ENCODE measurements at regions not wholly inside any gene's neighbourhood (a gene's known extent, or its start where the extent isn't known, plus 50 kb on each side); places are given as distances from the start of the nearest gene placed in this dataset.

- no peaks in the 10 kb centered on the region for H3K9me3 Mint-ChIP-seq
- no peak overlapping the region for H3K4me3 Mint-ChIP-seq
- no peaks in the 10 kb centered on the region for H3K27me3 Mint-ChIP-seq
- ChIA-PET POLR2A (no interaction called here), CTCF (no interaction called here)
- H3K4me1 Mint-ChIP-seq: no peaks in the 10 kb centered on the region
- DNase-seq: no peak
- no peak overlapping the region for H3K27ac Mint-ChIP-seq
- H3K36me3 Mint-ChIP-seq (ENCODE audit: low read depth): no peaks in the 10 kb centered on the region
Measured at GRCh38 chr7:79593866-79594301, 140.4 kb upstream of the MAGI2 start.

DNA sequence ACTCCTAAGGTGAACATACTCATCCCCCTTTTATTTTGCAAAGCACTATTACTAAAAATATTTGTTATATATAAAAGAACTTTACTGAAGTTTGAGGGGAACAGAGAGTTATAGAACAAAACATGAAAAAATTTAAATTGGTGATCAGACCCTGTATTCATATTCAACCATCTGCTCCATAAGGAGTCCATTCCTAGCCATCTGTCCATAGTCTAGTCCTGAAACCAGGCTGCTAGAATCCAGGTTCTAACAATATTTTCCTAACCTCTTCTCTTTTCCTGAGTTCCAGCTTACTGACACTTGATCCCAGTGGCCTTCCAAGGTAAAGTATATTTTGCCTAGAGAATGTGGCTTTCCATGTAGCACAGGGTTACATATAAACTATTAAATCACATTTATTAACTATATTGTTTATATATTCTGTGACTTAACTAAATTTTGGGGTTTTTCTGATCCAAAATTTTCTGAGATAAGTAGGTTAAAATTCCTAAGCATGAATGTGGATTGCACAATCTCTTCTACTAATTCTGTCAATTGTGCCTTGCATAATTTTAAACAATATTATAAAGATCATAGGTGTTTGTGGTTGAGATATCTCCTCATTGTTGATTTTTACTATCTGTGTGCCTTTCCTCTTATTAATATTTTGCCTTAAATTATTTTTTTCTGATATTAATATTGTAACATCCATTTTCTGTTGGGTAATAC is 137.6 kb upstream of the MAGI2 start:
- no peak overlapping the region for H3K4me3 Mint-ChIP-seq
- H3K27ac Mint-ChIP-seq: no peak overlapping the region
- H3K4me1 Mint-ChIP-seq: no peaks in the 10 kb centered on the region
- no peak for DNase-seq
- ChIA-PET CTCF (no interaction called here), POLR2A (no interaction called here)
- H3K9me3 Mint-ChIP-seq: no peaks in the 10 kb centered on the region
- H3K36me3 Mint-ChIP-seq (ENCODE audit: low read depth): no peaks in the 10 kb centered on the region
- no peaks in the 10 kb centered on the region for H3K27me3 Mint-ChIP-seq

DNA sequence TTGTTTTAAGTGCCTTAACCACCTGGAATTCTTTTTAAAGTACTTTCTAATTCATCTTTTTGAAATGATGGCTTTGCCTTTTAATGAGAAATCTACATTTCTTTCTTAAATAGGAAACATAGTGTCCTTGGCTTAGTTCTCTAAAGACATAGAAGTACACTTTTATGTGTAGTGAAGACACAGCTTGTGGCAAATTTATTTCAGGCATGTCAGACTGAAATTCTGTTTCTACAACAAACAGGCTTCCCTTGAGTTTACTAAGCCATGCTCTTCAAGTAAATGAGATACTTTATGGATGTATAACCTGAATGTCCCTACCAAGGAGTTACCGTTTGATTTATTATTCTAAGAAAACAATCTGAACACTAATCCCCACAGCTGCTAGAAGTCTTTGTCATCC is 136.9 kb upstream of the MAGI2 start:
- DNase-seq: no peak
- Mint-ChIP-seq H3K27ac (no peak overlapping the region), H3K4me1 (no peaks in the 10 kb centered on the region), H3K4me3 (no peak overlapping the region), H3K9me3 (no peaks in the 10 kb centered on the region), H3K27me3 (no peaks in the 10 kb centered on the region), H3K36me3 (ENCODE audit: low read depth) (no peaks in the 10 kb centered on the region)
- ChIA-PET CTCF (no interaction called here), POLR2A (no interaction called here)

- no peaks in the 10 kb centered on the region for H3K9me3 Mint-ChIP-seq
- H3K27ac Mint-ChIP-seq: no peak overlapping the region
- H3K4me1 Mint-ChIP-seq: no peaks in the 10 kb centered on the region
- no peak overlapping the region for H3K4me3 Mint-ChIP-seq
- no peaks in the 10 kb centered on the region for H3K36me3 Mint-ChIP-seq (ENCODE audit: low read depth)
- no peak for DNase-seq
- POLR2A ChIA-PET: no interaction called here
- no peaks in the 10 kb centered on the region for H3K27me3 Mint-ChIP-seq
- CTCF ChIA-PET: no interaction called here
Measured at GRCh38 chr7:79570903-79571302, 117.4 kb upstream of the MAGI2 start.

- POLR2A ChIA-PET: no interaction called here
- no peak overlapping the region for H3K4me3 Mint-ChIP-seq
- no peaks in the 10 kb centered on the region for H3K9me3 Mint-ChIP-seq
- H3K27me3 Mint-ChIP-seq: no peaks in the 10 kb centered on the region
- H3K36me3 Mint-ChIP-seq (ENCODE audit: low read depth): no peaks in the 10 kb centered on the region
- CTCF ChIA-PET: no interaction called here
- DNase-seq: no peak
- no peaks in the 10 kb centered on the region for H3K4me1 Mint-ChIP-seq
- no peak overlapping the region for H3K27ac Mint-ChIP-seq
Measured at GRCh38 chr7:79563821-79564522, 110.5 kb upstream of the MAGI2 start.

DNA sequence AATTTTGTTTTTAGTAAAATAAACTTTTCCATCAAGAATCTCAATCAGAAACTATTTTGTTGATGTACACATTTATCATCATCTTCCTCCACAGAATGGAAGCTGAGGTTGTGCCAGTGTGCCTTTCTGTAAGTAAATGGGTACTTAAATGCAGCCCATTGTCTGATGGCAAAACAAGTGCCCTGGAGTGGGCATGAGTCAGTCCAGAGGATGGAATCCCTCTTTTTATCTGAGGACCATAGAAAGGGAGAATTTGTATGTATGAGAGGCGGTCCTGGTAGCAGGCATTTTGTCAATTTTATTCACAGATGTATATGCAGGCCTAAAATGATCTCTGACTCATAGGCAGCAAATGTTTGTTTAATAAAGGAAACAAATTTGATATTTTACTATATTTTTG is 102.1 kb upstream of the MAGI2 start:
- no peak overlapping the region for H3K27ac Mint-ChIP-seq
- ChIA-PET POLR2A (no interaction called here), CTCF (no interaction called here)
- H3K36me3 Mint-ChIP-seq (ENCODE audit: low read depth): no peaks in the 10 kb centered on the region
- no peaks in the 10 kb centered on the region for H3K27me3 Mint-ChIP-seq
- peaks cover 3% of the 10 kb centered on the region for H3K9me3 Mint-ChIP-seq
- no peaks in the 10 kb centered on the region for H3K4me1 Mint-ChIP-seq
- no peak overlapping the region for H3K4me3 Mint-ChIP-seq
- DNase-seq: no peak

DNA sequence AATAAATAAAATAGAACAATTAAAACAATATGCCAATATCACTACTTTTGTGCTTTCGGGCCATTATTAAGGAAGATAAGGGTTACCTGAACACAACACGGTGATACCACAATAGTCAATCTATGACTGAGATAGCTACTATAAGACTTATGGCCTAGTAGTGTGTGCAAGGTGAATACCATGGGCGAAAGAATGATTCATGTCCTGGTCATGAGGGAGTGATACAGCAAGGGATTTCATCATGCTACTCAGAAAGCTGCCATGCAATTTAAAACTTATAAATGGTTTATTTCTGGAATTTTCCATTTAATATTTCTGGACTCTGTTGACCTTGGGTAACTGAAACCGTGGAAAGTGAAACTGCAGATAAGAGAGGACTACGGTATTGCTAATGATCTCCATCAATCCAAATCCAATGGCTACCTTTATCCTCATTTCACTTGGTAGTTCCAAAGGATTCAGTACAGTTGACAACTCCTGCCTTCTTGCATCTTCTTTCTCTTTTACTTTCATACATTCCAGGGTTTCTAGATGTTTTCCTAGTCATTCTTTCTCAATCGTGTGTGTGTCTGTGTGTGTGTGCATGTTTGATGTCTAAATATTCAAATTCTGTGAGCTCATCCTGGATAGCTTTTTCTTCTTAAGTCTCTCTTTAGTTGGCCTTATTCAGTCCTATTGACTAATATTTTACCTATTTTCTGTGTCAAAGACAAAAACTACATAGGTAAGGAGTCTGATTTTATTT is 100.5 kb upstream of the MAGI2 start:
- no peaks in the 10 kb centered on the region for H3K36me3 Mint-ChIP-seq (ENCODE audit: low read depth)
- peaks cover 3% of the 10 kb centered on the region for H3K9me3 Mint-ChIP-seq
- POLR2A ChIA-PET: no interaction called here
- H3K4me1 Mint-ChIP-seq: no peaks in the 10 kb centered on the region
- CTCF ChIA-PET: no interaction called here
- DNase-seq: no peak
- H3K27me3 Mint-ChIP-seq: no peaks in the 10 kb centered on the region
- no peak overlapping the region for H3K4me3 Mint-ChIP-seq
- H3K27ac Mint-ChIP-seq: no peak overlapping the region

DNA sequence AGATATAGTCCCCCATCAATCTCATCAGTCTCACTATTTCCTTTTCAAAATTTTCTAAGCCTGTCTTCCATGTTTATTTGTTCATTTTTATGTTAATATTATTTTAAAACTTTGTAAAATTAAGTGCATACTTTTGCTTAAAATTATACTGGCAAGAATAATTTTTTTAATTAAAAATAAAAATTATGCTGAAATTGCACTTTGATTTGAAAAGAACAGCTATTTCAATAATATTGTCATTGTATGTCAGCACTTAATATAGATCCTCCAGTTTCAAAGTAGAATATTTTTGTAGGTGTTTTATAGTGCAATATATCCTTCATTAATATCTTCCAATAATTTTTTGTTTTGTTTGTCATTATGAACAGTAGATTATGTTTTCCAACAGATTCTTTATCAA is 99.0 kb upstream of the MAGI2 start:
- Mint-ChIP-seq H3K27ac (no peak overlapping the region), H3K36me3 (ENCODE audit: low read depth) (no peaks in the 10 kb centered on the region), H3K4me3 (no peak overlapping the region), H3K27me3 (no peaks in the 10 kb centered on the region), H3K4me1 (no peaks in the 10 kb centered on the region), H3K9me3 (peaks cover 3% of the 10 kb centered on the region)
- CTCF ChIA-PET: no interaction called here
- POLR2A ChIA-PET: no interaction called here
- no peak for DNase-seq

DNA sequence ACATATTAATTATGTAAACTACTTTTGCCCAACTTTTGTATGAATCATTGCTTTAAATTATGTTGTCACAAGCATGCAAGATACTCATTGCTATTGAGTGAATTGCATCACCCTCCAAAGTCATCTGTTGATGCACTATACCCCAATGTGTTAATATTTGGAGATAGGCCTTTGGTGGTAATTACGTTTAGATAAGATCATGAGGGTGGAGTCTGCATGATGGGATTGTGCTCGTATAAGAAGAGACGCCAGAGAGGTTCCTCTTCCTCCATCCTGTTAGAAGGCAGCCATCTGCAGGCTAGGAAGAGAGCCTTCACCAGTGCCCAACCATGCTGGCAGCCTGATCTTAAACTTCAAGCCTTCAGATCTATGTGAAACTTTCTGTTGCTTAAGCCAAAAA is 95.3 kb upstream of the MAGI2 start:
- Mint-ChIP-seq H3K36me3 (ENCODE audit: low read depth) (no peaks in the 10 kb centered on the region), H3K4me1 (no peaks in the 10 kb centered on the region), H3K4me3 (no peak overlapping the region), H3K9me3 (no peaks in the 10 kb centered on the region), H3K27ac (no peak overlapping the region), H3K27me3 (no peaks in the 10 kb centered on the region)
- no peak for DNase-seq
- POLR2A ChIA-PET: no interaction called here
- CTCF ChIA-PET: no interaction called here

DNA sequence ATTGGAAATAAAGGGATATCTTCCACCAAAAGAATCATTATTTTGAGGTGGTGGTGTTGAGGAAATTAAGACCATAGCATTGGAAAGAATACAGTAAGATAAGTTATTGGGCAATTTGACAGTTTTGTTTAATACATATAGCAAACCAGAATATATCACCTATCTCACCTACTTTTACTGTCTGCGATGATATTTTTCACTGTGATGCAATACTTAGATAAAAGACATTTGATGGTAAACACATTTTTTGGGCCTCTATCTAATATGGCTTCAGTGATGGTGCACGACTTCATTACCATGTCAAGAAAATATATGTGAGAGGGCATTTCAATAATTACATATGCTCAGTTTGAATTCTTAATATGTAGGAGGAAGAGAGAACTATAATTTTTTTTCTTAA is 93.7 kb upstream of the MAGI2 start:
- Mint-ChIP-seq H3K27me3 (no peaks in the 10 kb centered on the region), H3K4me1 (no peaks in the 10 kb centered on the region), H3K27ac (no peak overlapping the region), H3K4me3 (no peak overlapping the region), H3K9me3 (no peaks in the 10 kb centered on the region), H3K36me3 (ENCODE audit: low read depth) (no peaks in the 10 kb centered on the region)
- ChIA-PET CTCF (no interaction called here), POLR2A (no interaction called here)
- DNase-seq: no peak

- no peaks in the 10 kb centered on the region for H3K36me3 Mint-ChIP-seq (ENCODE audit: low read depth)
- CTCF ChIA-PET: interaction anchor here (0.6 kb wide), 1 partner anchor 366 kb away, joined by 3 read pairs; no protein-coding TSS in a partner anchor
- no peak overlapping the region for H3K4me3 Mint-ChIP-seq
- H3K9me3 Mint-ChIP-seq: peaks cover 2% of the 10 kb centered on the region
- H3K4me1 Mint-ChIP-seq: no peaks in the 10 kb centered on the region
- POLR2A ChIA-PET: no interaction called here
- no peak for DNase-seq
- no peaks in the 10 kb centered on the region for H3K27me3 Mint-ChIP-seq
- H3K27ac Mint-ChIP-seq: no peak overlapping the region
Measured at GRCh38 chr7:79540592-79540991, 87.1 kb upstream of the MAGI2 start.

DNA sequence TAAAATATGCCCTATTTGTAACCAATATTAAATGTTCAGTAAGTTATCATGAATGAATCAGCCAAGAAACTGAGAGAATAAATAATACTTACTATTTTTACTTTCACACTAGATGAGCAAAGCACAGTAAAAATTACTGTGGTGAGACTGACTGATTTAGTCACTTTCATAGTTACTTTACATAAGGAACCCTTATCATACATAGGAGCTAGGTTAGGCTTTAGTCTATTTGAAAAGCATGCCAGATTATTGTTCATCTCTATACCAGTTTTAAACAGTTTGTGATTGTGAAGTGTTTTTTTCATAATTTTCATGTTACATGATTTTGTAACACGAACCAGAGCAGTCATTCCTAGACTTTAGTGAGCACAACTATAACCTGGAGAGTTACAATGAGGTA is 80.7 kb upstream of the MAGI2 start:
- H3K4me1 Mint-ChIP-seq: no peaks in the 10 kb centered on the region
- DNase-seq: no peak
- no peaks in the 10 kb centered on the region for H3K27me3 Mint-ChIP-seq
- H3K36me3 Mint-ChIP-seq (ENCODE audit: low read depth): no peaks in the 10 kb centered on the region
- no peaks in the 10 kb centered on the region for H3K9me3 Mint-ChIP-seq
- POLR2A ChIA-PET: no interaction called here
- CTCF ChIA-PET: no interaction called here
- no peak overlapping the region for H3K4me3 Mint-ChIP-seq
- no peak overlapping the region for H3K27ac Mint-ChIP-seq

DNA sequence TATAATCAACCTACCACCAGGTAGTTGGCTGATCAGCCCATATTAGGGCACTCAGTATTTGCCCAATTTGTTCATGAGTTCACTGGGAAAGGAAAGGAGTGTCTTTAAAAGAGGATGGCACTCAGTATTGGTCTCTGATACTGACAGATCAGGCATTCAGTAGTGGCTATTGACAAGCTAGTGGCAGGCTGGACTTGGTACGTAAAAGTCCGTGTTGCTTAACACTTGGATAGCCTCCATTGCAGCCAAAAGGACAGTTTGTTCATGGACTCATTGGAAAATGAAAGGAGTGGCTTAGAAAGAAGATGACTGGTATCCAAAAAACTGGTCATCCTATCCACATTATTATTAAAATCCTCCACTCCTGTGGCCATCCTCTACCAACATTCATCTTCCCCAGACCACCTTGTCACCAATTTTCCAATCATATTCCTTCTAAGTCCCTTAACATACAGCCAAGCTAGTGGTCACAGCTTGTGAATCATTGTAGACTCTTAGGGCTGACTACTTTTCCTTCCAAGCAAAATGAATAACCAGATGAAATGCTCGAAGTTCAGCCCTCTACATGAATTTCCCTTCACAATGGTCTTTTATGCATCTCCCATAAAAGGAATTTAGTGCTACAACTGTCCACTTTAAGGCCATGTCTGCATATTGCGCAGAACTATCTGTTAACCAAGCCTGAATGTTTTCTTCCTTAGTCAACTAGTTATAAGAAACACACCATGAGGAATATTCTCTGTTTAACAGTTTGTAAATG is 78.6 kb upstream of the MAGI2 start:
- no peak for DNase-seq
- ChIA-PET CTCF (no interaction called here), POLR2A (no interaction called here)
- Mint-ChIP-seq H3K27me3 (no peaks in the 10 kb centered on the region), H3K27ac (no peak overlapping the region), H3K36me3 (ENCODE audit: low read depth) (no peaks in the 10 kb centered on the region), H3K4me1 (no peaks in the 10 kb centered on the region), H3K4me3 (no peak overlapping the region), H3K9me3 (no peaks in the 10 kb centered on the region)

All from activated CD4-positive, alpha-beta T cell treated with anti-CD3 and anti-CD28 coated beads, Interleukin-2, amount 10 ng/mL, durations not matched to agents 7 days and 5 days (primary cell).